LNCaP clone FGC (cell line): ENCODE measurements at regions not wholly inside any gene's neighbourhood (a gene's known extent, or its start where the extent isn't known, plus 50 kb on each side); places are given as distances from the start of the nearest gene placed in this dataset.

Experiments
- DNase-seq: peaks from one replicate; pipeline ENCODE4 v3.0.0-alpha.2; 2011; ENCODE audit warnings: low read depth
- H3K4me3 ChIP-seq: 2 replicates; pipeline ENCODE4 v1.5.1; 2011; ENCODE audit warnings: mild to moderate bottlenecking, low read depth, low read length, control low read depth
- CTCF ChIP-seq: IDR thresholded peaks from 2 replicates; pipeline ENCODE4 v1.5.1; 2012; ENCODE audit warnings: mild to moderate bottlenecking; ENCODE audit not compliant: control insufficient read depth, insufficient read depth; ENCODE audit errors: extremely low read depth

GRCh38 chr5:18050776-18051175 lies 416.5 kb downstream of the TAF11L14 start:
- no peak for TF ChIP-seq CTCF
- H3K4me3 ChIP-seq: no peak overlapping the region
- no peak for DNase-seq

GRCh38 chr5:18051953-18052352 lies 417.7 kb downstream of the TAF11L14 start:
- TF ChIP-seq CTCF: no peak
- no peak for DNase-seq

GRCh38 chr5:18052569-18052968 lies 418.3 kb downstream of the TAF11L14 start:
- no peak for TF ChIP-seq CTCF
- no peak overlapping the region for H3K4me3 ChIP-seq
- no peak for DNase-seq

More at GRCh38 chr5:18051953-18052352, 417.7 kb downstream of the TAF11L14 start:
- H3K4me3 ChIP-seq: no peak overlapping the region

GRCh38 chr5:18057725-18058124 lies 423.5 kb downstream of the TAF11L14 start:
- no peak for TF ChIP-seq CTCF
- no peak for DNase-seq
- H3K4me3 ChIP-seq: no peak overlapping the region

GRCh38 chr5:18067615-18068014 lies 433.4 kb downstream of the TAF11L14 start:
- H3K4me3 ChIP-seq: no peak overlapping the region
- TF ChIP-seq CTCF: no peak
- DNase-seq: no peak

- no peak for TF ChIP-seq CTCF
- no peak overlapping the region for H3K4me3 ChIP-seq
- no peak for DNase-seq
Measured at GRCh38 chr5:18068826-18069225, 434.6 kb downstream of the TAF11L14 start.

- no peak for TF ChIP-seq CTCF
- DNase-seq: no peak
Measured at GRCh38 chr5:18069790-18070189, 435.5 kb downstream of the TAF11L14 start.

More at GRCh38 chr5:18069790-18070189, 435.5 kb downstream of the TAF11L14 start:
- H3K4me3 ChIP-seq: no peak overlapping the region
